ENCODE measurements at regions not wholly inside any gene's neighbourhood (a gene's known extent, or its start where the extent isn't known, plus 50 kb on each side); places are given as distances from the start of the nearest gene placed in this dataset.
"Not testable (repeated sequence)": the region's sequence is repeated elsewhere in the genome, so short reads cannot be mapped to it uniquely, and the experiment has no call there.

GRCh38 chr2:375956-376307 is 88.0 kb upstream of the ALKAL2 start:
- DNase-seq (ENCODE audit: low read depth): no peak

GRCh38 chr2:375270-375955 is 87.5 kb upstream of the ALKAL2 start:
- no peak for DNase-seq (ENCODE audit: low read depth)

GRCh38 chr2:368386-368785 is 80.5 kb upstream of the ALKAL2 start:
- no peak for DNase-seq (ENCODE audit: low read depth)

GRCh38 chr2:367246-367645 is 79.4 kb upstream of the ALKAL2 start:
- DNase-seq (ENCODE audit: low read depth): no peak

GRCh38 chr2:366706-367105 is 78.8 kb upstream of the ALKAL2 start:
- no peak for DNase-seq (ENCODE audit: low read depth)

GRCh38 chr2:365367-366275 is 77.7 kb upstream of the ALKAL2 start:
- DNase-seq (ENCODE audit: low read depth): no peak

GRCh38 chr2:363824-364470 is 76.1 kb upstream of the ALKAL2 start:
- DNase-seq (ENCODE audit: low read depth): no peak

GRCh38 chr2:362924-363323 is 75.0 kb upstream of the ALKAL2 start:
- DNase-seq (ENCODE audit: low read depth): no peak

GRCh38 chr2:360124-360523 is 72.2 kb upstream of the ALKAL2 start:
- DNase-seq (ENCODE audit: low read depth): no peak

GRCh38 chr2:359047-359446 is 71.2 kb upstream of the ALKAL2 start:
- no peak for DNase-seq (ENCODE audit: low read depth)

- no peak for DNase-seq (ENCODE audit: low read depth)
Observed at GRCh38 chr2:357811-358210, 69.9 kb upstream of the ALKAL2 start.

- DNase-seq (ENCODE audit: low read depth): not testable (repeated sequence)
Observed at GRCh38 chr2:356304-356703, 68.4 kb upstream of the ALKAL2 start.

- DNase-seq (ENCODE audit: low read depth): no peak
Observed at GRCh38 chr2:355773-356172, 67.9 kb upstream of the ALKAL2 start.

GRCh38 chr2:352696-353095 is 64.8 kb upstream of the ALKAL2 start:
- no peak for DNase-seq (ENCODE audit: low read depth)

- no peak for DNase-seq (ENCODE audit: low read depth)
Observed at GRCh38 chr2:349390-349789, 61.5 kb upstream of the ALKAL2 start.

GRCh38 chr2:348361-348916 is 60.5 kb upstream of the ALKAL2 start:
- DNase-seq (ENCODE audit: low read depth): no peak

GRCh38 chr2:344811-345210 is 56.9 kb upstream of the ALKAL2 start:
- no peak for DNase-seq (ENCODE audit: low read depth)

- DNase-seq (ENCODE audit: low read depth): no peak
Observed at GRCh38 chr2:343355-343754, 55.5 kb upstream of the ALKAL2 start.

- no peak for DNase-seq (ENCODE audit: low read depth)
Observed at GRCh38 chr2:341912-342311, 54.0 kb upstream of the ALKAL2 start.

- DNase-seq (ENCODE audit: low read depth): no peak
Observed at GRCh38 chr2:341017-341542, 53.2 kb upstream of the ALKAL2 start.

All from stimulated activated CD8-positive, alpha-beta memory T cell treated with anti-CD3 and anti-CD28 coated beads, Interleukin-7, amount 100 ng/mL, for 24 hours (primary cell).